GM18502 (cell line): ENCODE measurements at regions not wholly inside any gene's neighbourhood (a gene's known extent, or its start where the extent isn't known, plus 50 kb on each side); places are given as distances from the start of the nearest gene placed in this dataset.
A peak's percentile ranks its signal among the peaks of the same experiment; 100 is the strongest.
"Not testable (repeated sequence)": the region's sequence is repeated elsewhere in the genome, so short reads cannot be mapped to it uniquely, and the experiment has no call there.

Experiments
- ATAC-seq: cut with Tn5 transposase; IDR thresholded peaks from one replicate; pipeline ENCODE4 v1.9.1; 2021; ENCODE audit warnings: mild to moderate bottlenecking; ENCODE audit not compliant: unreplicated experiment, poor library complexity

GRCh38 chr18:21928925-21929324, 188.3 kb downstream of the MIB1 start:
- no peak for ATAC-seq

- ATAC-seq: no peak
Measured at GRCh38 chr18:21930177-21930576, 189.6 kb downstream of the MIB1 start.

GRCh38 chr18:21933931-21934765, 193.6 kb downstream of the MIB1 start:
- ATAC-seq: no peak

- no peak for ATAC-seq
Measured at GRCh38 chr18:21934766-21935015, 194.1 kb downstream of the MIB1 start.

- no peak for ATAC-seq
Measured at GRCh38 chr18:21943456-21943855, 202.9 kb downstream of the MIB1 start.

- no peak for ATAC-seq
Measured at GRCh38 chr18:21949326-21950015, 208.9 kb downstream of the MIB1 start.

DNA sequence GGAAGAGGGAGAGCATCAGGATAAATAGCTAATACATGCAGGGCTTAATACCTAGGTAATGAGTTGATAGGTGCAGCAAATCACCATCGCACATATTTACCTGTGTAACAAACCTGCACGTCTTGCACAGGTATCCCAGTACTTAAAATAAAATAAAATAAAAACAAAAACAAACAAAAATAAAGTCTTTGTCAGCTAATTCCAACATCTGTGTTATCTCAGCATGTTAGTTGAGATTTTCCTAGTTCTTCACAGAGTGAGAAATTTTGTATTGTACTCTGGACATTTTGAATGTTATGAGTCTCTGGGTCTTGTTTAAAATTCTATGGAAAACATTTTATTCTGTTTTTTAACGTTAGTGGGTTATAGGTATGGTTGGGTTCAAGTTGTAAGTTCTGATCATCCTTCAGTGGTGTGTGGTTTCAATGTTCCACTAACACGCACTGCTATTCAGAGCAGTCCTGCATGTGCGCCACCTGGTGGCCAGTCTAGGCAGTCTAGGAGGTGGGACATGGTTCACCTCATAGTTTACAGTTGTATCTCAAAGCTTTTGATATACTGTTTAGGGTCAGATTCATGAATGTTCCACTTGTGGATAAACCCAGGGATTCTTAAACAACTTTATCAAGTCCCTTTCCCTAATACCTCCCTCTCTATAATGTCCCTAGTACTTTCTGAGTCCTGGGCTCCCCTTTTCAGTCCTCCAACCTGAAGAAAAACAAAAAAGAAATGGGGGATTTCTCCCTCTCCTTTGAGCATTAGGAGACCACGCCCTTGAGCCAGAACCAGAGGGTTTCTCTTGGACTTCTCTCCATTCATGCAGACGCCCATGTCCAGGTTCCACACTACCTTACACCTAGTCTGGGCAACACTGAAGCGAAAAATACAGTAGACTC, 213.4 kb upstream of the GATA6 start:
- peak; percentile 95 for ATAC-seq

GRCh38 chr18:21958263-21958662, 211.1 kb upstream of the GATA6 start:
- ATAC-seq: no peak

- ATAC-seq: no peak
Measured at GRCh38 chr18:21958707-21959450, 210.5 kb upstream of the GATA6 start.

DNA sequence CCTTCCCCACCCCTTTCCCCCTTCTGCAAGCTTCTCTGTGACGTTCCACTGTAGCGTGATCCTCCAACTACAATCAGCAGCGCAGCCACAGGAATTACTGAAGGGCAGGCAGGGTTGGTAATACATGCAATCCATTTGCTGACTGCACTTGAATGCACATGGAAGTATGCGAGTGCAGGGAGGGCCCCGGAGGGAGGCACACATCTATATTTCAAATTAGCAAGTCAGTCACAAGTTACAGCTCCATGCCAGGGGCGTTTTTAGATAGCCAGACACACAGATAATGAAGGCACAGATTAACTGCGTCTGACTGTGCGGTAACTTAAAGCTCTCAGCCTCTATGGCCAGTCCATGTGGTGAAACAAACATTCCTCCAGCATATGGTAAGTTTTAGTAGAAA, 209.2 kb upstream of the GATA6 start:
- no peak for ATAC-seq

- no peak for ATAC-seq
Measured at GRCh38 chr18:21963336-21963735, 206.1 kb upstream of the GATA6 start.

DNA sequence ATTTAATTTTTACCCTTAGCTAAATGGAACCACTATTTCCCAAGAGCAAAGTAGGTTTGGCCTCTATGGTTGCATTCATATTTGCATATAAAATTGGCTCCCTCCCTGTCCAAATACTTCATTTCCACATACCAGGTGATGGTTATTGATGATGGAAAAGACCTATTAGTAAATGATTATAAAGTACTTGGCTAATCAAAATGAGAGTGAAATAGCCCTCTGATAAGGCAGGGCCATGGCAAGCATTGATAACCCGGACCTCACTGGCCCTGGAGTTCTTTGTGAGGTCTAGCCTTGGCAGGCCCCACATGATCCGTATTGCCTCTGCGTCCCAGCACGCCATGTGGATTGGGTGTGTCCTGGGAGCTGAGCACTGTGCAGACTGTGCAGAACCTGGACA, 201.1 kb upstream of the GATA6 start:
- no peak for ATAC-seq

GRCh38 chr18:21972281-21972680, 197.1 kb upstream of the GATA6 start:
- ATAC-seq: no peak

DNA sequence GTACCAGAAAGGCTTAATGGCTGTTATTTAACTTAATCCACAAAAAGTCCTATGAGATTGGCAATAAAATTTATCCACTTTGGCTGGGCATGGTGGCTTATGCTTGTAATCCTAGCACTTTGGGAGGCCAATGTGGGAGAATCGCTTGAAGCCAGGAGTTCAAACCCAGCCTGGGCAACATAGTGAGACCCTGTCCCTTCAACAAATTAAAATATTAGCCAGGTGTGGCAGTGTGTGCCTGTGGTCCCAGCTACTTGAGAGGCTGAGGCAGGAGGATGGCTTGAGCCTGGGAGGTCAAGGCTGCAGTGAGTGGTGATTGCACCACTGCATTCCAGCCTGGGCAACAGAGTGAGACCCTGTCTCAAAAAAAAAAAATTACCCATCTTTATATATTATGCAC, 193.4 kb upstream of the GATA6 start:
- ATAC-seq: not testable (repeated sequence)

DNA sequence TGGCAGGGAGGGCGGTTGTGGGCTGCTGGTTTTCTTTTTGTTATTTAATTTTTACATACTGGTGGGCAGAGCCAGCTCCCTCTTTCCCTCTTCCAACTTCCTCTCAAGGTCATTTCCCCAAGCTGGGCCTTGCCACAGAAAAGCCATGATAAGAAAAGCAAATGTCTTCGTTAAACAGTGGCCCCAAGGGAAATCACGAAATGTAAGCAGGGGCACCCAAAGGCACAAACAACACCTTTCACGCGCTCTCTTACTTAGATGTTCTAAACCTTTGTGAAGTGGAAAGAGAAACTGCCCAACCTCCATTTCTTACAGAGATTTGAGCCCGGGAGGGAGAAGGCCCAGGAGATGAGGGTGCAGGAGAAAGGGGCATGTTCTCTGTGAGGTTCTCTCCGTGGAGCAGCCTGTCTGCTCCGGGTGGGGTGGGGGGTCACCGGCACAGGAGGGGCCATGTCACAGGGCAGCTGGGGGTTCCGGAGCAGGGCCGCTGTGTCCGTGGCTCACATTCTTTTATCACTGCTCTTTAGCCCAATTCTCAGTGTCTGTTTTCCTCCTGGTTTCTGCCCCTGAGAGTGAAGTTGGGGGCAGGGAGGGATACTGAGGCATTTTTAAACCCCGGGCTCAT, 190.7 kb upstream of the GATA6 start:
- no peak for ATAC-seq

DNA sequence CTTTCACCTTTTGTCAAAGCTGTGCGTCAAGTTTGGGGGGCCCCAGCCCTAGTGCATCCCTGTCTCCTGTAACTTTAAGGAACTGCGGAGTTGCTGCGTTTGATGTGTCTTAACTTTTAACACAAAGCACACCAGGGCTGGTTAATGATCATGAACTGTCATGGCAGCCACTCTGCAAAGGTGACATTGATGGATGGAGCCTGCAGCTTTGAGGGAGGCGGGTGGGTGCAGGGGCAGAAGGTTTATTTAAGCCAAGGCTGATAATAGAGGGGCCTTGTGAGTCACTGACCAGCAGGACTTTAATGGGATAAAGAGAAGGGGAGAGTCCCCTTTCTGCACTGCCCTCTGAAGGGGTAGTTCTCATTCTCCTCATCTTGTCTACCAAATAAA, 190.2 kb upstream of the GATA6 start:
- no peak for ATAC-seq

GRCh38 chr18:21979759-21980158, 189.6 kb upstream of the GATA6 start:
- no peak for ATAC-seq

GRCh38 chr18:21980744-21981143, 188.6 kb upstream of the GATA6 start:
- ATAC-seq: no peak

DNA sequence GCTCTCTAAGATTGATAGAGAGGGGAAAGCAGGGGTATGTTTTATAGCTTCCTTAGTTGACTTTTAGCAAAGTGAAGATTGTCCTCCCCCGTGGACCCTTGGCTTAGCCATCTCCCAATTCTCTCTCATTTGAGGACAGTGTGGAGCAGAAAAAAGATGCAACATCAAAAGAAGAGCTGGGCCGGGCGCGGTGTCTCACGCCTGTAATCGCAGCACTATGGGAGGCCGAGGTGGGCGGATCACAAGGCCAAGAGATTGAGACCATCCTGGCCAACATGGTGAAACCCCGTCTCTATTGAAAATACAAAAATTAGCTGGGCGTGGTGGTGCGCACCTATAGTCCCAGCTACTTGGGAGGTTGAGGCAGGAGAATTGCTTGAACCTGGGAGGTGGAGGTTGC, 187.9 kb upstream of the GATA6 start:
- not testable (repeated sequence) for ATAC-seq

- no peak for ATAC-seq
Measured at GRCh38 chr18:21991081-21991534, 178.3 kb upstream of the GATA6 start.
